LNCaP clone FGC (cell line): ENCODE measurements at regions not wholly inside any gene's neighbourhood (a gene's known extent, or its start where the extent isn't known, plus 50 kb on each side); places are given as distances from the start of the nearest gene placed in this dataset.

Experiments
- DNase-seq: peaks from one replicate; pipeline ENCODE4 v3.0.0-alpha.2; 2011; ENCODE audit warnings: low read depth
- H3K4me3 ChIP-seq: 2 replicates; pipeline ENCODE4 v1.5.1; 2011; ENCODE audit warnings: mild to moderate bottlenecking, low read depth, low read length, control low read depth
- TF ChIP-seq, protein P1 (sequence below): IDR thresholded peaks from 2 replicates; pipeline ENCODE4 v1.5.1; 2012; ENCODE audit warnings: mild to moderate bottlenecking; ENCODE audit not compliant: control insufficient read depth, insufficient read depth; ENCODE audit errors: extremely low read depth

DNA sequence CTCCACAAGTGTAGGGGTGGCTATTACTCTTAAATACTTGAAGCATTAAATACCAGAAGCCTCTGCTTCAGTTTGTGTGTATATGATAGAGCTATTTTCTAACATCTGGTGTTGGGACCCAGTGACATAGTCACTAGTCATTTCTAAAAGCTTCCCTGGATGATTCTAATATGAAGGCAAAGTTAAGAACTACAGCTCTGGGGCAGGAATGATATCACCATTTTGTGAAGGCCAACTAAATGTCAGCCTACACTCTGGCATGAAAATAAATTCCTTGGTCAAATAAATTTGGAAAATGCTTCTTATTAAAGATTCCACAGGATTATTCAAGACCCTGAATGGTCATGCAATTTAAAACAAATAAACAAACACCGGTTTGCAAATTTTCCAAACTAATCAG, 197.7 kb downstream of the PLK2 start:
- H3K4me3 ChIP-seq: no peak overlapping the region
- TF ChIP-seq, protein P1, sequence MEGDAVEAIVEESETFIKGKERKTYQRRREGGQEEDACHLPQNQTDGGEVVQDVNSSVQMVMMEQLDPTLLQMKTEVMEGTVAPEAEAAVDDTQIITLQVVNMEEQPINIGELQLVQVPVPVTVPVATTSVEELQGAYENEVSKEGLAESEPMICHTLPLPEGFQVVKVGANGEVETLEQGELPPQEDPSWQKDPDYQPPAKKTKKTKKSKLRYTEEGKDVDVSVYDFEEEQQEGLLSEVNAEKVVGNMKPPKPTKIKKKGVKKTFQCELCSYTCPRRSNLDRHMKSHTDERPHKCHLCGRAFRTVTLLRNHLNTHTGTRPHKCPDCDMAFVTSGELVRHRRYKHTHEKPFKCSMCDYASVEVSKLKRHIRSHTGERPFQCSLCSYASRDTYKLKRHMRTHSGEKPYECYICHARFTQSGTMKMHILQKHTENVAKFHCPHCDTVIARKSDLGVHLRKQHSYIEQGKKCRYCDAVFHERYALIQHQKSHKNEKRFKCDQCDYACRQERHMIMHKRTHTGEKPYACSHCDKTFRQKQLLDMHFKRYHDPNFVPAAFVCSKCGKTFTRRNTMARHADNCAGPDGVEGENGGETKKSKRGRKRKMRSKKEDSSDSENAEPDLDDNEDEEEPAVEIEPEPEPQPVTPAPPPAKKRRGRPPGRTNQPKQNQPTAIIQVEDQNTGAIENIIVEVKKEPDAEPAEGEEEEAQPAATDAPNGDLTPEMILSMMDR: no peak
- DNase-seq: no peak

DNA sequence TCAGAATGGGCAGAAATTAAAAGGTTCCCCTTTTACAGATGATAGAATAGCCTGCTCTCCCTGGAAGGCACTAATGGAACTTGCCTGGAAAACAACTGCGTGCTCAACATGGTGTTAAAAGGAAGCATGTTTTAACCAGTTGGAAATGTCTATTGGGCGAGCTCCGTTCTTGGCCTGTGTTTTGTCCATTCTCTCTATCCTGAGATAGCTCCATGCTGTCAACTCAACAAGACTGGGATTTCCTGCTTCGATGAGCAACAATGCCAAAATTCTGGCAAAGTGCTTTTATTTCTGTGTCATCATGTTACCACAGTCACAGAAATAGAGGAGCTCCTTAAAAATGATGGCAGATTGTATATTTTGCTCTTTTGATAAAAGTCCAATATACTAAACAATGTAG, 198.3 kb downstream of the PLK2 start:
- no peak for DNase-seq
- TF ChIP-seq, protein P1: no peak
- no peak overlapping the region for H3K4me3 ChIP-seq

DNA sequence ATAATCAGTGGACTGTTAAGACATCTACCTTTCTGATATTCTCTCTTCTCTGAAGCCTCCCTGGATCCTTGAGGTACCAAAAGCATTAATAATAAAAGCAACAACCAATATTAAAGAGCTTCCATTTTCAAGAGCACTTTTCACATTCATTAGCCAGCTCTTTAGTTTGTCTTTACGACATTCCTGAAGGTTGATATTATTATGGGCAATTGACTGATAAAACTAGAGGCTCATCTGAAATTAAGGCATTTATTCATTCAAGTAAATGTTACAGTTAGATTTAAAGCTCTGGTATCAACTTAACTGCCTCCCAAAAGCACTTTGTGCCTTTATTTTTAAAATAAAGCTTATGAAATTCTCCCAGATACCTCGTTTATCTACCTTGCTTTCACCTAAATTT, 199.6 kb downstream of the PLK2 start:
- DNase-seq: no peak
- TF ChIP-seq, protein P1: no peak
- H3K4me3 ChIP-seq: no peak overlapping the region

DNA sequence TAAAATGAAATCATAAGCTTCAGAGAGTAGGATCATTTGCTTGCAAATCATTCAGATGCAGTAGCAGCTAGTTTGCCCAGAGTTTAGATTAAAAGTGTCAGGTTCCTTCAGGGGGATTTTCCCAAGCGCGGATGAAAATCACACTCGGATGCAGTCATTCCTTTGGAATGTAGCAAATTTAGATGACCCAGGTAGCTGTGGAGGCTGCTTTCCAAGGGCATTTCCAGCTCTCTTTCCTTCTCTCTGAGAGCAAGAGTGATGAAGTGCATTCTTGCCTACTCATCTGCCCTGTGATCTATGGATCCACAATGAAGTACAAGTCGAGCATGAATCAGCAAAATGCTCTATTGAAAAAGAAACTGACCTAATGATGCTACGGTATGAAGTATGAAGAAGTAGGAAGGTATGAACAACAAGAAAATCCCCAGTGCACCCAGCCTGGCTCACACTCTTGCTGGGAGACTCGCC, 200.2 kb downstream of the PLK2 start:
- TF ChIP-seq, protein P1: no peak
- H3K4me3 ChIP-seq: no peak overlapping the region
- no peak for DNase-seq

DNA sequence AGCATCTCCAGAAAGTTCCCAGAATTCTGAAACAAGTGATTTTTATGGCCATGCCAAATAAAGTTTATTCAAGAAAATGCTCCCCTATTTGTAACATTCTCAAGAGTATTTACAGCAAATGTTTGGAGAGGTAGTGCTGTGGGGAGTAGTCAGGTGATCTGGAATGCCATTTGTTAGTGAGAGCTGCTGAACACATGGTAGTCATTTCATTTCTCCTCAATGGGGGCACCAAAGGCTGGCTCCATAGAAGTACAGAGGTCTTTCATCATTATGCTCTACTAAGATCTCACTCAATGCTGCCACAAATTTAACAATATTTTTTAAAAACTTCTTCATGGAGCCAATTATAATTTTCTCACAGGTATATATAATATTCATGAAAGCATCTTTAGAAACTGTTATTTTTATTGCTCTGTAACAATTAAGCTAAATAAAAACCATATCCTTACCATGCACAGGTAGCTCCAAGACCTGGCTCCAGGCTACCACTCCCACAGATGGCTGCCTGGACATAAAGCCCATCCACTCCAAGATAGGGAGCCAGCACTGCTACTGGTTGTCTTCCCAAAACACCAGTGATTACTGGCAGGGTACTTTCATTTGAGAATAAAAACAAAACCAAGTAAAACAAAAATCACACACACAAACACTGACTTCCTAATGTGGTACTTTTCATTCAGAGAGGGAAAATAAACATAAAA, 200.8 kb downstream of the PLK2 start:
- no peak overlapping the region for H3K4me3 ChIP-seq
- DNase-seq: no peak
- TF ChIP-seq, protein P1: no peak

DNA sequence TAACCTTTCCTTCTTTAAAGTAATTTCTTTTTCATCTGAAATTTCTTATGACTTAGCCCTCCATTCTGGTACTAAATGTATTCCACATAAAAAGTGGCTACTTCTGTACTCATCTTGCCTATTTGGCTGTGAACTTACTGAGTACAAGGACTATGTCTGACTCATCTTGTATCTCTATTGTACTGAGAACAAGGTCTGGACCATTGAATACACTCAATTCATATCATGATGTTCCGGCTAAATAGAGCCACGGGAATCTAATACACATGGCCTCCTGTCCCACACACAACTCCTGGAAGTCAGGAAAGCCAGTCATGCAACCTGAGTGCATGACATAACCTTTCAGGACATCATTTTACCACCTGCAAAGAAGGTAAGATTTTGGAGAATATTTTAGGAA, 203.9 kb downstream of the PLK2 start:
- no peak for DNase-seq
- H3K4me3 ChIP-seq: no peak overlapping the region
- TF ChIP-seq, protein P1: no peak

DNA sequence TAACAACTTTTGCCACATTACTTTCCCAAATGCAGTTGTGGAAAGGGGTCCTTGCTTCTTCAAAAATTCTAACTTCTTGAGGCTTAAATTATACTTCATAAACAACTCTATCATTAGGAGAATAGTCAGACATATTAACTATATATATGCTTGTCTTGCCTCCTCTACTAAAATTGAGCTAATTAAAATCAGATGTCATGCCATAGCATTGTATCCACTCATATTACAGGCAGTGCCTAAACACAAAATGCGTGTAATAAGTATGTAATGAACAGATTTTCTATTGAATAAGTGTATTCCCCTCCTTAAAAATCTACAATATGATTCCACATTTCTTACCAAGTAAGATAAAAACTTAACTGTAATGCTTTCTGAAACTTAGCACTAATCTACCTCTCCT, 204.5 kb downstream of the PLK2 start:
- DNase-seq: no peak
- TF ChIP-seq, protein P1: no peak
- no peak overlapping the region for H3K4me3 ChIP-seq
